GM04503 (cell line): ENCODE measurements at regions not wholly inside any gene's neighbourhood (a gene's known extent, or its start where the extent isn't known, plus 50 kb on each side); places are given as distances from the start of the nearest gene placed in this dataset.
"Not testable (repeated sequence)": the region's sequence is repeated elsewhere in the genome, so short reads cannot be mapped to it uniquely, and the experiment has no call there.

Experiments used
- DNase-seq: peaks from one replicate; pipeline ENCODE4 v3.0.0-alpha.2; 2012; ENCODE audit warnings: low read depth

GRCh38 chr3:143175940-143176894 is 56.6 kb downstream of the CHST2 start:
- DNase-seq, result not testable (repeated sequence)

DNA sequence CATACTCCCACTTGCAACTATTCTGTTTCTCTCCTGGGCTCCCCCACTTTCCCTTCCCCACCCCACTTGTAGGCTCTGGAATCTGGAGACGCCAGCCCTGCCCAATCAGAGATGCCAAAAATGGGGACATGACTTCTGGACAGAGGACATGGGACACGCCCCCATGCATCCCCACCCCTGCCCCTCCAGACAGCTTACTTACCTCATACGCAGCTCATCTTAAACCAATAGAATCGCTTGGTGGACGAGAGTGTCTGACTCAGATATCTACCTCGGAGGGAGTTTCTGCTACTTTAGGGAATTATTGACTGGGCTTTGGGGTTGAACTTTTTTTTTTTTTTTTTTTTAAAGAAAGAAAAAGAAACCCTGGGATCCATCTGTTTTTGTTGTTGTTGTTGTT is 58.4 kb downstream of the CHST2 start:
- not testable (repeated sequence) for DNase-seq

- not testable (repeated sequence) for DNase-seq
Measured at GRCh38 chr3:143178775-143179548, 59.4 kb downstream of the CHST2 start.

GRCh38 chr3:143179603-143180002 is 60.0 kb downstream of the CHST2 start:
- no peak for DNase-seq

DNA sequence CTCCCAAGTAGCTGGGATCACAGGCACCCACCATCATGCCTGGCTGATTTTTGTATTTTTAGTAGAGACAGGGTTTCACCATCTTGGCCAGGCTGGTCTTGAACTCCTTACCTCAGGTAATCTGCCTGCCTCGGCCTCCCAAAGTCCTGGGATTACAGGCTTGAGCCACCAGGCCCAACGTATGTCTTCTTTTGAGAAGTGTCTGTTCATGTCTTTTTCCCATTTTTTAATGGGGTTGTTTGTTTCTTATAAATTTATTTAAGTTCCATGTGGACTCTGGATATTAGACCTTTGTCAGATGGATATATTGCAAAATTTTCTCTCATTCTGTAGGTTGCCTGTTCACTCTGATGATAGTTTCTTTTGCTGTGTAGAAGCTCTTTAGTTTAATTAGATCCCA is 61.3 kb downstream of the CHST2 start:
- not testable (repeated sequence) for DNase-seq

- DNase-seq, result not testable (repeated sequence)
Measured at GRCh38 chr3:143181977-143182376, 62.4 kb downstream of the CHST2 start.

DNA sequence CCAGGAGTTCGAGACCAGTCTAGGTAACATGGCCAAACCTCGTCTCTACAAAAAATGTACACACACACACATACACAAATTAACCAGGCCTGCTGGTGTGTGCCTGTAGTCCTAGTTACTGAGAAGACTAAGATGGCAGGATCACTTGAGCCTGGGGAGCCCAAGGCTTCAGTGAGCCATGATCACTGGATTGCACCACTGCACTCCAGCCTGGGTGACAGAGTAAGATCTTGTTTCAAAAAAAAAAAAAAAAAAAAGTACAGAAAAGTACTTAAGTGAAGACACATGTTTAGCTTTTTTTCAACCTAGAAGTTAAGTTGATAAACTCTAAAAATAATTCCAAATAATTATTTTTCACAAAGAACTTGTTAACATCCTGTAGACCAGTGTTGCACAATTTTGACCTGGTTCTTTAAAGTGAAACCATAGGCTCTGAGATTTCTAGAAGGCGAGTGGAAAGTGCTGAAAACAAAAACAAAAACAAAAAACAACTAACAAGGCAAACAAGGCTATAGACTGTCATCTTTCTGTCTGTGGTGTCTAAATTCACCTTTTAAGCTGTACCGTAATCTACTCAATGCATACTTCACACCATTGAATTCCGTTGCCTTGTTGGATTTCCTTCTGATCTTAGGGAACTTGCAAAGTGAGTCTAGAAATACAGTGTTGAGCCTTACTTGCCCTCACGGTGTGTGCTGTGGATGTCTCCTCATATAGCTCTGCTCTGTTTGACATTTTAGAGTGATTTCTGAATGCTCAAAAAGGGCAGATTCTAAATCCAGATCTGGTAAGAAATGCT is 63.5 kb downstream of the CHST2 start:
- no peak for DNase-seq

DNA sequence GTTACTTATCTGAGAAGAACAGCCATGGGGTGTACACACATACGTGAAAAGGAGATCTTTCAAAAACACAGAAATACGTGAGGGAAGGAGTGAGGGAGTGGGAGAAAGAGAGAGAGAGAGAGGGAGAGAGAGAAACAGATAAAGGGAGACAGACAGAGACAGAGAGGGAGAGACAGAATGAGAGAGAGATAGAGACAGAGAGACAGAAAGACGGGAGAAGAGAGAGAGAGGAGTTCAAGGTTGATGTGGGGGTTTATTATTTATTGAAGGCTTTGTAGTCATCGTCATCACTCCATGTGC is 64.0 kb downstream of the CHST2 start:
- no peak for DNase-seq

DNA sequence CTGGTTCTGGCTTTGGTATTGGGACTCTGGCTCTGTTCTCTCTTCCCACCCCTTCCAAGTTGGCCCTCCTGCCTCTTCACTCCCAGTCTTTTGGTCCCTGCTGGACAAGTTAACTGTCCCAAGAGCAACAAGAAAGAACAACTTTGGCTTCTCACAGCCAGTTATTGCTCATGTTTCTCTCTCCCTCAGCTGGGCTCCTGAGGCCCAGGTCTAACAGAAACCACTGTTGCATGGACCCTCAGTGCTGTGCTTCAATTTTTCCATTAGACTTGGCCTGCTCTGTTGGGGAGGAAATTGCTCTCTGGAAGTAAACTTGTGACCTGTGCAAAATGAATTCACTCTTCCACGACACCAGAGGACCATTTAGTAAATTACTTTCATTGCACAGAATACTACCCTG is 64.5 kb downstream of the CHST2 start:
- DNase-seq, result no peak

GRCh38 chr3:143185401-143185800 is 65.8 kb downstream of the CHST2 start:
- no peak for DNase-seq

- DNase-seq, result no peak
Measured at GRCh38 chr3:143187111-143187510, 67.5 kb downstream of the CHST2 start.

- no peak for DNase-seq
Measured at GRCh38 chr3:143188881-143189280, 69.3 kb downstream of the CHST2 start.

DNA sequence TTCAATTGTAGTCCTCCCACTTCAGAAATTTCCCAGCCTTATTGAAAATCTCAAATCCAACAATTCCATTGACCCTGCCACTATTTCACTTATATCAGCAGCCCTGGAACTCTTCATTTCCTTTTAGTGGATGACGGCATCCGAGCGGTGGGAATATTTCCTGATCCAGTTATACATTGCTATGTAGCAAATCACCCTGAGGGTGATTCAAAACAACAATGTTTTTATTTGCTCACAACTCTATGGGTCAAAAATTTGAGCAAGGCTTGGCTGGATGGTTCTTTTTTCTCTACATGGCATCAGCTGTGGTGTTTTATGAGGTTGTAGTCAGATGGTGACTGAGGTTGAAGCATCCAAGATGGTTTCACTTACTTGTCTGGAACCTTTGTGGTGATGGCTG is 70.5 kb downstream of the CHST2 start:
- no peak for DNase-seq

DNA sequence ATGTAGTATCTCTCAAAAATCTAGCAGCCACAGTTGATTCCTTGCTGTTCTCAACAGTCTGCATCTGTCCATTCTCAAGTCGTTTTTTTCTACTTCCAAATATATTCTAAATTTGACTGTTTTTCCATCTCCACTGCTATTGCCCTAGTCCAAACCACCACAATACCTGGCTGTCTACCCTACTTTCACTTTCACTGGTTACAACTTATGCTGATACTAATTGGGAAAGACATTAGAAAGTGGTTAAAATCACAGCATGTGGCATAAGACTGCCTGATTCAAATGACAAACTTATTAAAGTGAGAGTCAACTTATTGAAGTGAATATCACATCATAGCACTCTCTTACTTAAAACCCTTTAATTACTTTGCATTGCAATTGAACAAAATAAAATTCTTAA is 72.6 kb downstream of the CHST2 start:
- no peak for DNase-seq

DNA sequence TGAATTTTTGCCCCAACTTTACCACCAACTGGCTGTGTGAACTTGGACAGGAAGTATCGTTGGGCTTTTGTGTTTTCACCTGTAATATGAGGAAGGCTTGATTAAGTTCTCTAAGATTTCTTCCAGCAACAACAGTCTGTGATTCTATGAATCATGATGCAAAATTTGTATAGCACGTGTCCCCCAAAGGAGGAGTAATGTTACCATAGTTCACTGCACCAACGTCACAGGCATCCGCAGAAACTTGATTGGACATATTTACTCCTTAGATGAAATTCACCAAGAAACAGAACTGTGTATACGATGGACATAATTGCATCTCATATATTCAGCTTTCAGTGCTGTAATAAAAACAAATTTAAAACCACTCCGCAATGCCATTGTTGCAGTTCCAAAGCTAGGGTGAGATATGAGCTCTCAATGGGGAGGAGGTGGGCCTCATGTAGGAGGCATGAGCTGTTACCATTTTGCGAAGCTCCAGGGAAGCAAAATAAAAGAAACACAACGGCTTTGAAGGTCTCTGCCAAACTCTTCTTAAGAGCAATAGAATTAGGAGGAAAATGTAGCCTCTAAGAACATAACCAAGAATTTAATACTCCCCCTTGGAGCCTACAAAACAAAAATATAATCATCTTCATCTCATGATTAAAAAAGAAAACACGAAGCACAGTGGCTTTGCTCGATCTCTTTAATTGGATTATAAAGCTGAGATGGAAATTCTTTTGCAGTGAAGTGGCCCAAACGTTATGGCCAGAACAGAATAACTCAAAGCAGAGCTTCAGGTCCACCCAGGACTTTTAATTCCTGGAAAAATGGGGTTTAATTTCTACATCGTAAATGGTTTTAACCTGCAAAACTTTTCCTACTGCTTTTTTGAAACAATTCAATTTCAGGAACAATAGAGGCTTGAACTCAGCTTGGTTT is 80.7 kb downstream of the CHST2 start:
- peak; percentile 13 for DNase-seq

- no peak for DNase-seq
Measured at GRCh38 chr3:143201045-143201444, 81.5 kb downstream of the CHST2 start.

GRCh38 chr3:143201870-143202752 is 82.5 kb downstream of the CHST2 start:
- DNase-seq, result no peak

DNA sequence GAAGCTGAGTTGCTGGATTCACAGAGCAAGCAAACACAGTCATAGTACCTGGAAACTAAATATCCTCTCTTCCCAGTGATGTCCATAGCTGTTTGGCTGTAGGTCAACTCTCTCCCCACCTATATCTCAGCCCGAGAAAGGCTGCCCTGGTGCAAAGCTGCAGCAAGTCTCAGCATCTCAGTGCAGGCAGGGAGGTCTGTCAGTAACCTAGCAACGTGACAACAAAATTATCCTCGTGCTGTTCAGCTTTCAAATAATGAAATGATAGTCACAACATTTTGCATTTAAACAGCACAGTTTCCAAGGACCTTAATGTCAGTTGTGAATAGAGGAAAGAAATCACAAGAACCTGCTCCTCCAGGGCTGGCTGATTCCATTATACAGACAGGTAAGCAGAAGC is 83.6 kb downstream of the CHST2 start:
- DNase-seq, result no peak

DNA sequence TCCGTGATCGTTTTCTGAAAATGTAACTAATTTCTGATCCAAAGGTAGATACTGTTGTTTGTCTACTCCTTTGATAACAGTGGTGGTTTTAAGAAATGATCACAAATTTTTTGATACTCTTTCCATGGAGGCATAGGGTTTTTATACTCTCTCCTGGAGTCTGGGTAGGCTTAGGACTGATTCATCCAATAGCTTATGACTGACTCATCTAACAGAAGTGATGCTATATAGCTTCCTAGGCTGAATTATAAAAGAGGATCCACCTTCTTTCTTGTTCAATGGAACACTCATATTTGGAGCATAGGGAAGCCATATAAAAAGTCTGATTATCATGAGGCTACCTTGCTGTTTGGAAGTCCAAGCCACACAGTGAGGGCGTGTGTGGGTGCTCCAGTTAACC is 84.3 kb downstream of the CHST2 start:
- no peak for DNase-seq

GRCh38 chr3:143206955-143207337 is 87.4 kb downstream of the CHST2 start:
- no peak for DNase-seq
